Heart right ventricle (tissue), 16 donors: ENCODE measurements at regions not wholly inside any gene's neighbourhood (a gene's known extent, or its start where the extent isn't known, plus 50 kb on each side); places are given as distances from the start of the nearest gene placed in this dataset.

Experiments
- ATAC-seq, 8 donors: fragments of 200-7000 bp; cut with Tn5 transposase; one replicate each; pipeline ENCODE4 v1.9.1; 2020; ENCODE audit warnings: mild to moderate bottlenecking in 8 of 8, moderate library complexity in 8 of 8, moderate number of reproducible peaks in 1 of 8
- DNase-seq, 2 donors: peaks; one replicate each; pipeline ENCODE4 v3.0.0-alpha.2; 2020
- H3K27ac ChIP-seq, 10 donors: fragments of 200-600 bp; sonication (generic) in 2 of 10; one replicate each; pipeline versions ENCODE4 v1.5.0 to v1.8.0; 2020 to 2022; ENCODE audit warnings: mild to moderate bottlenecking in 3 of 10
- H3K27me3 ChIP-seq, 7 donors: fragments of 200-600 bp; one replicate each; pipeline ENCODE4 v1.8.0; 2021 to 2022; ENCODE audit warnings: mild to moderate bottlenecking in 2 of 7
- H3K36me3 ChIP-seq, 9 donors: fragments of 200-600 bp; sonication (generic) in 1 of 9; one replicate each; pipeline versions ENCODE4 v1.5.0 to v1.8.0; 2020 to 2022; ENCODE audit warnings: mild to moderate bottlenecking in 2 of 9
- H3K4me1 ChIP-seq, 9 donors: fragments of 200-600 bp; sonication (generic) in 1 of 9; one replicate each; pipeline versions ENCODE4 v1.5.0 to v1.8.0; 2020 to 2022; ENCODE audit warnings: mild to moderate bottlenecking in 4 of 9
- H3K4me3 ChIP-seq, 10 donors: fragments of 200-600 bp; sonication (generic) in 2 of 10; one replicate each; pipeline versions ENCODE4 v1.5.0 to v1.8.0; 2020 to 2022; ENCODE audit warnings: mild to moderate bottlenecking in 7 of 10, moderate library complexity in 2 of 10
- H3K9me3 ChIP-seq, 11 donors: fragments of 200-600 bp in 10 of 11; sonication (generic) in 2 of 11; one replicate each; pipeline versions ENCODE4 v1.5.0 to v1.8.0; 2013 to 2022; ENCODE audit warnings: mild to moderate bottlenecking in 2 of 11, control low read depth in 1 of 11, moderate library complexity in 1 of 11
- CTCF ChIP-seq, 9 donors: fragments of 200-600 bp; sonication (generic) in 2 of 9; IDR thresholded peaks; one replicate each; pipeline versions ENCODE4 v1.5.0 to v1.8.0; 2021 to 2022; ENCODE audit warnings: antibody characterized with exemption in 9 of 9, mild to moderate bottlenecking in 5 of 9, moderate library complexity in 1 of 9
- WGBS, 2 donors: extraction: QIAGEN DNeasy Blood & Tissue Kit; methylation state at CpG; one replicate each; pipeline ENCODE4 v1.1.7; 2013; ENCODE audit warnings: inconsistent platforms in 1 of 2; 5-methylcytosine and 5-hydroxymethylcytosine counted together
- intact Hi-C, 10 donors: fragments of 100-400 bp; cut with DNase I; formaldehyde crosslinking; loops; one replicate each; pipeline versions ENCODE4 v1.11.1 to v1.14.2; 2022
- donor health status: Arrhythmogenic right ventricular cardiomyopathy.
- donor health status: ischemic (EF 13 %, LVEDD 7.1; RV severe dilation, severe dysfunction).
- donor health status: healthy with polysubstance abuse.
- donor health status: DM: no; HTN: yes; CAD: no.
- donor health status: DM: no; HTN: no; CAD: no.
- donor health status: ischemic (EF 25% LVEDD 6.9; RV normal size, moderate dysfunction).
- donor health status: ischemic (EF 25% LVEDD 5.7; RV mildly dilated, moderate dysfunction).
- donor health status: healthy.
- donor health status: DM: yes; HTN: yes; CAD: no.
- donor health status: Ischemic cardiomyopathy.
- donor health status: ischemic (EF 35%, LVEDD 5.7; RV mildly dilated, moderate dysfunction).
- donor health status: nonischemic (EF 11% LVEDD 7.7; RV severe dilation, severe dysfunction).
- donor health status: DM: yes; HTN: yes; CAD: no.
- donor health status: PGD.
- donor health status: ischemic (EF 29% LVEDD 5.4; RV normal size, mild dysfunction).
- donor health status: nonischemic (EF 23%, LVEDD 6.1; RV moderate dilation, normal function).

DNA sequence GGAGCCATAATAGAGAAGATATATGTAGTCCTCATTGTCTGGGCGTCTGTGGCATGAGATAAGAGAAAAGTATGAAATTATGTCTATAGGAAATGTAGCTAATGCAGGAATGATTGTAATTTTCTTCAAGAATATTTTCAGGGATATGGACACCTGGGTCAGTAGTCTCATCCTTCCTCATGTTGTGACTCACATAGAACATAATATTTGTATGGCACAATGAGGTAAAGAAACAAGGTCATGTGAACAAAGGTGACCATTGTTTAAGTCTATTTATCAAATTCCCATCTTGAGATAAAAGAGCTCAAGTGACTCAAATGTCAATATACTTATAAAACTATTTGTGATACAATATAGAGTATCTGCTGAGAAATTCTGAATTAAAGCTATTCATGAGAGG is 345.5 kb upstream of the ROBO1 start:
- Histone ChIP-seq H3K4me1 (no peaks in the 10 kb centered on the region), H3K9me3 (no peaks in the 10 kb centered on the region), H3K27ac (no peak overlapping the region), H3K4me3 (no peak overlapping the region), H3K27me3 (no peaks in the 10 kb centered on the region), H3K36me3 (no peaks in the 10 kb centered on the region)
- ATAC-seq (no peak), DNase-seq (no peak)
- 67 to 72% methylated on average over 1 of the region's 1 CpG for WGBS, 2 donors
- intact Hi-C loops: no loop called here
- no peak for TF ChIP-seq CTCF (IDR thresholded peaks at IDR 0.05)

GRCh38 chr3:80099559-80100066 is 331.8 kb upstream of the ROBO1 start:
- H3K27me3 ChIP-seq: no peaks in the 10 kb centered on the region
- no peak overlapping the region for H3K4me3 ChIP-seq
- no peaks in the 10 kb centered on the region for H3K4me1 ChIP-seq
- DNase-seq (no peak), ATAC-seq (no peak)
- no peak for TF ChIP-seq CTCF (IDR thresholded peaks at IDR 0.05)
- intact Hi-C loops: no loop called here
- no peak overlapping the region for H3K27ac ChIP-seq
- H3K9me3 ChIP-seq: peaks cover 0 to 6% (median 0%) of the 10 kb centered on the region in 11 donors
- 78 to 88% methylated on average over 1 of the region's 1 CpG for WGBS, 2 donors
- no peaks in the 10 kb centered on the region for H3K36me3 ChIP-seq

DNA sequence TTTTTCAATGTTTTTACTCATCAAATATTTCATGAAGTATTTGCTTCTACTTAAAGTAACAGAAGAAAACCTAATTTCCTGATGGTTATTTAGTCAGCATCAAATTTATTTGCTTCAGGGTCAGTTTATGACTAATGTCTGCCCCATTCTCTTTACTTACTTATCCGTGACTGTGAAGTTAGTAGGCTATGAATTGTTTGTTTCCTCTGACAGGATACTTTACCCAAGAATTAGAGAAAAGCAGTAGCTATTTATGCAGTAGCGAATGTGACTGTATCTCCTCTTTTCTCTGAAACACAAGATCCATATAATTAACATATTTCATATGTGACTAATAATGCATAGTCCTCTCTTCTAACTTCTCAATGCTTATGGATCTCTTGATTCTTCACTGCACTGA is 329.9 kb upstream of the ROBO1 start:
- Histone ChIP-seq H3K27me3 (no peaks in the 10 kb centered on the region), H3K27ac (no peak overlapping the region), H3K9me3 (no peaks in the 10 kb centered on the region), H3K4me1 (no peaks in the 10 kb centered on the region), H3K4me3 (no peak overlapping the region), H3K36me3 (no peaks in the 10 kb centered on the region)
- DNase-seq: no peak
- no peak for TF ChIP-seq CTCF (IDR thresholded peaks at IDR 0.05)
- intact Hi-C loops: no loop called here
- no peak for ATAC-seq
- 72 to 83% methylated on average over 2 of the region's 2 CpGs for WGBS, 2 donors

- intact Hi-C loops: no loop called here
- Histone ChIP-seq H3K27ac (no peak overlapping the region), H3K27me3 (no peaks in the 10 kb centered on the region), H3K4me3 (no peak overlapping the region), H3K9me3 (no peaks in the 10 kb centered on the region), H3K4me1 (no peaks in the 10 kb centered on the region), H3K36me3 (no peaks in the 10 kb centered on the region)
- DNase-seq: no peak
- TF ChIP-seq CTCF (IDR thresholded peaks at IDR 0.05): no peak
- ATAC-seq: no peak
- 82 to 91% methylated on average over 2 of the region's 2 CpGs for WGBS, 2 donors
Measured at GRCh38 chr3:80096909-80097308, 329.1 kb upstream of the ROBO1 start.
